H9 (cell line): ENCODE measurements at regions not wholly inside any gene's neighbourhood (a gene's known extent, or its start where the extent isn't known, plus 50 kb on each side); places are given as distances from the start of the nearest gene placed in this dataset.
A peak's percentile ranks its signal among the peaks of the same experiment; 100 is the strongest.

Experiments
- DNase-seq: peaks from one replicate; pipeline ENCODE4 v3.0.0-alpha.2; 2017
- H2AFZ ChIP-seq: one replicate; pipeline ENCODE4 v1.6.1; 2013; ENCODE audit warnings: mild to moderate bottlenecking, low read length, control low read depth, moderate library complexity
- H2AK5ac ChIP-seq: 2 replicates; pipeline ENCODE4 v1.6.1; 2013; ENCODE audit warnings: low read length, control low read depth, mixed read lengths; ENCODE audit not compliant: insufficient read length
- H2BK120ac ChIP-seq: one replicate; pipeline ENCODE4 v1.6.1; 2013; ENCODE audit warnings: low read depth, mild to moderate bottlenecking, low read length, control low read depth, inconsistent platforms; ENCODE audit not compliant: poor library complexity, severe bottlenecking
- H2BK12ac ChIP-seq: 2 replicates; pipeline ENCODE4 v1.6.1; 2013; ENCODE audit warnings: low read length, control low read depth, mixed read lengths, low read depth; ENCODE audit not compliant: insufficient read length
- H2BK15ac ChIP-seq: 2 replicates; pipeline ENCODE4 v1.6.1; 2013; ENCODE audit warnings: low read depth, low read length, control low read depth
- H2BK20ac ChIP-seq: one replicate; pipeline ENCODE4 v1.6.1; 2013; ENCODE audit warnings: low read depth, mild to moderate bottlenecking, low read length, control low read depth, inconsistent platforms; ENCODE audit not compliant: poor library complexity, severe bottlenecking
- H2BK5ac ChIP-seq: 2 replicates; pipeline ENCODE4 v1.6.1; 2013; ENCODE audit warnings: low read length, control low read depth, mixed read lengths; ENCODE audit not compliant: insufficient read length
- H3K14ac ChIP-seq: 2 replicates; pipeline ENCODE4 v1.6.1; 2013; ENCODE audit warnings: low read length, control low read depth; ENCODE audit not compliant: insufficient read depth
- H3K18ac ChIP-seq: 2 replicates; pipeline ENCODE4 v1.6.1; 2013; ENCODE audit warnings: low read depth, mild to moderate bottlenecking, mixed read lengths, low read length, control low read depth; ENCODE audit not compliant: insufficient read length
- H3K23ac ChIP-seq: 2 replicates; pipeline ENCODE4 v1.6.1; 2013; ENCODE audit warnings: low read length, control low read depth, mixed read lengths, low read depth; ENCODE audit not compliant: insufficient read length
- H3K23me2 ChIP-seq: 2 replicates; pipeline ENCODE4 v1.6.1; 2013; ENCODE audit warnings: low read depth, mild to moderate bottlenecking, mixed read lengths, low read length, control low read depth; ENCODE audit not compliant: insufficient read length, poor library complexity, severe bottlenecking
- H3K27ac ChIP-seq: 2 replicates; pipeline ENCODE4 v1.5.1; 2013; ENCODE audit warnings: low read length, control low read depth, mixed read lengths, low read depth; ENCODE audit not compliant: insufficient read length
- H3K27me3 ChIP-seq: 2 replicates; pipeline ENCODE4 v1.6.1; 2013; ENCODE audit warnings: low read length, control low read depth, inconsistent platforms; ENCODE audit not compliant: insufficient read depth
- H3K4ac ChIP-seq: 2 replicates; pipeline ENCODE4 v1.6.1; 2013; ENCODE audit warnings: low read depth, mild to moderate bottlenecking, control low read depth, inconsistent platforms, low read length, moderate library complexity
- H3K4me1 ChIP-seq: 2 replicates; pipeline ENCODE4 v1.6.1; 2013; ENCODE audit warnings: low read length, control low read depth, inconsistent platforms; ENCODE audit not compliant: insufficient read depth
- H3K4me2 ChIP-seq: 2 replicates; pipeline ENCODE4 v1.6.1; 2013; ENCODE audit warnings: low read length, control low read depth, mixed read lengths; ENCODE audit not compliant: insufficient read length, insufficient read depth
- H3K56ac ChIP-seq: 2 replicates; pipeline ENCODE4 v1.6.1; 2013; ENCODE audit warnings: low read depth, mild to moderate bottlenecking, mixed read lengths, low read length, control low read depth; ENCODE audit not compliant: insufficient read length
- H3K79me1 ChIP-seq: 2 replicates; pipeline ENCODE4 v1.6.1; 2013; ENCODE audit warnings: low read depth, mild to moderate bottlenecking, moderate library complexity, low read length, control low read depth, inconsistent platforms; ENCODE audit not compliant: insufficient read depth, poor library complexity, severe bottlenecking
- H3K79me2 ChIP-seq: 2 replicates; pipeline ENCODE4 v1.6.1; 2013; ENCODE audit warnings: low read length, control low read depth, inconsistent platforms; ENCODE audit not compliant: insufficient read depth
- H3K9ac ChIP-seq: 2 replicates; pipeline ENCODE4 v1.6.1; 2013; ENCODE audit warnings: low read length, control low read depth, mixed read lengths; ENCODE audit not compliant: insufficient read length; ENCODE audit errors: extremely low read depth
- H3K9me3 ChIP-seq: one replicate; pipeline ENCODE4 v1.6.1; 2013; ENCODE audit warnings: low read depth, low read length, inconsistent platforms; ENCODE audit not compliant: control insufficient read depth
- H3T11ph ChIP-seq: one replicate; pipeline ENCODE4 v1.6.1; 2013; ENCODE audit warnings: mild to moderate bottlenecking, low read length, control low read depth, inconsistent platforms
- H4K20me1 ChIP-seq: one replicate; pipeline ENCODE4 v1.6.1; 2013; ENCODE audit not compliant: control insufficient read depth, insufficient read length, insufficient read depth
- H4K5ac ChIP-seq: 2 replicates; pipeline ENCODE4 v1.6.1; 2013; ENCODE audit warnings: low read depth, mild to moderate bottlenecking, mixed read lengths, low read length, control low read depth; ENCODE audit not compliant: insufficient read length
- H4K8ac ChIP-seq: replicated peaks from 2 replicates; pipeline ENCODE4 v1.6.1; 2013; ENCODE audit warnings: low read length, control low read depth, mixed read lengths, low read depth; ENCODE audit not compliant: insufficient read length
- H4K91ac ChIP-seq: 2 replicates; pipeline ENCODE4 v1.6.1; 2013; ENCODE audit warnings: low read depth, mild to moderate bottlenecking, moderate library complexity, mixed read lengths, low read length, control low read depth; ENCODE audit not compliant: insufficient read length
- H3K27ac Mint-ChIP-seq, 3 experiments: 2 replicates in 2 of 3; 3 replicates in 1 of 3; pipeline ENCODE4 v1.8.0; 2020 to 2021; ENCODE audit warnings: mixed read lengths in 3 of 3, mild to moderate bottlenecking in 1 of 3, moderate library complexity in 1 of 3
- H3K27me3 Mint-ChIP-seq: 2 replicates; pipeline ENCODE4 v1.8.0; 2021; ENCODE audit warnings: low read depth, mild to moderate bottlenecking, moderate library complexity, mixed read lengths
- H3K36me3 Mint-ChIP-seq, 3 experiments: 2 replicates in 2 of 3; 3 replicates in 1 of 3; pipeline ENCODE4 v1.8.0; 2020 to 2021; ENCODE audit warnings: low read depth in 3 of 3, mixed read lengths in 3 of 3; ENCODE audit not compliant: insufficient read depth in 1 of 3
- H3K4me1 Mint-ChIP-seq, 2 experiments: 2 replicates each; pipeline ENCODE4 v1.8.0; 2020; ENCODE audit warnings: mixed read lengths in 2 of 2
- H3K4me3 Mint-ChIP-seq, 2 experiments: 2 replicates in 1 of 2; 3 replicates in 1 of 2; pipeline ENCODE4 v1.8.0; 2020 to 2021; ENCODE audit warnings: mild to moderate bottlenecking in 2 of 2, mixed read lengths in 2 of 2, moderate library complexity in 1 of 2
- H3K9me3 Mint-ChIP-seq, 2 experiments: 2 replicates in 1 of 2; 3 replicates in 1 of 2; pipeline ENCODE4 v1.8.0; 2020; ENCODE audit warnings: mild to moderate bottlenecking in 2 of 2, mixed read lengths in 2 of 2, moderate library complexity in 1 of 2
- WGBS: extraction: QIAGEN DNeasy Blood & Tissue Kit; methylation state at CpG from one replicate; pipeline ENCODE4 v1.1.7; 2013; ENCODE audit warnings: missing lambda C conversion rate, low lambda C conversion rate, mixed read lengths; ENCODE audit not compliant: insufficient read length; ENCODE audit errors: extremely low coverage; 5-methylcytosine and 5-hydroxymethylcytosine counted together
- TF ChIP-seq, protein P1 (sequence below): fragments of 200-600 bp; sonication (generic); conservative IDR thresholded peaks from 3 replicates; pipeline ENCODE4 v1.8.0; 2021; ENCODE audit warnings: antibody characterized with exemption, mild to moderate bottlenecking

DNA sequence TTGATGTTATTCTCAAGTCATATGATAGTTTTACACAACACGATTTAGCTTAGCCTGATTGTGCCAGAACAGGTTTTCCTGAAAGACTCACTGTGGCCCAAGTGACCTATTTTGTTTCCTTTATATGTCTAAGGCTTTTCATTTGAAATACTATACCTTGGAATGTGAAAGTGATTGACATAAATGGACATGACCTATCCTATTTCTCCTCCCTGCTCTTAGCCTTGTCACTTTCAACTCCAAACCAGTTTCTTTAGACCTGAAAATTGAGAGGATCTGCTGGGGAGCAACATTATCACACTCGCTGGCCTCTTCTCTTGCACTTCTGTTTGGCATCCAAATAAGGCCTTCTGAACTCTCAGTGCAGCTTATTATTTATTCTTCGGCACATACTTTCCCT is 496.8 kb downstream of the MAT2B start:
- H3K23me2 ChIP-seq, result no peaks in the 10 kb centered on the region
- peaks cover 0 to 3% (median 0%) of the 10 kb centered on the region in 3 experiments; a peak in 1 of 7 replicates for H3K36me3 Mint-ChIP-seq
- no peak overlapping the region for H3K27ac ChIP-seq
- H3K23ac ChIP-seq, result no peak overlapping the region
- H2AK5ac ChIP-seq, result no peak overlapping the region
- no peak overlapping the region for H3K14ac ChIP-seq
- no peaks in the 10 kb centered on the region for H4K20me1 ChIP-seq
- TF ChIP-seq, protein P1, sequence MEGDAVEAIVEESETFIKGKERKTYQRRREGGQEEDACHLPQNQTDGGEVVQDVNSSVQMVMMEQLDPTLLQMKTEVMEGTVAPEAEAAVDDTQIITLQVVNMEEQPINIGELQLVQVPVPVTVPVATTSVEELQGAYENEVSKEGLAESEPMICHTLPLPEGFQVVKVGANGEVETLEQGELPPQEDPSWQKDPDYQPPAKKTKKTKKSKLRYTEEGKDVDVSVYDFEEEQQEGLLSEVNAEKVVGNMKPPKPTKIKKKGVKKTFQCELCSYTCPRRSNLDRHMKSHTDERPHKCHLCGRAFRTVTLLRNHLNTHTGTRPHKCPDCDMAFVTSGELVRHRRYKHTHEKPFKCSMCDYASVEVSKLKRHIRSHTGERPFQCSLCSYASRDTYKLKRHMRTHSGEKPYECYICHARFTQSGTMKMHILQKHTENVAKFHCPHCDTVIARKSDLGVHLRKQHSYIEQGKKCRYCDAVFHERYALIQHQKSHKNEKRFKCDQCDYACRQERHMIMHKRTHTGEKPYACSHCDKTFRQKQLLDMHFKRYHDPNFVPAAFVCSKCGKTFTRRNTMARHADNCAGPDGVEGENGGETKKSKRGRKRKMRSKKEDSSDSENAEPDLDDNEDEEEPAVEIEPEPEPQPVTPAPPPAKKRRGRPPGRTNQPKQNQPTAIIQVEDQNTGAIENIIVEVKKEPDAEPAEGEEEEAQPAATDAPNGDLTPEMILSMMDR, result no peak
- no peaks in the 10 kb centered on the region for H3K79me1 ChIP-seq
- H3K9me3 Mint-ChIP-seq, result peaks cover 1 to 2% of the 10 kb centered on the region in 2 experiments; a peak in 3 of 5 replicates
- H2BK12ac ChIP-seq, result no peak overlapping the region
- no peak overlapping the region for H3K56ac ChIP-seq
- peak overlapping the region in 1 of 3 experiments; percentile 22; a peak in 2 of 7 replicates for H3K27ac Mint-ChIP-seq
- no peaks in the 10 kb centered on the region for H3K27me3 ChIP-seq
- no peak overlapping the region for H3K9ac ChIP-seq
- no peak overlapping the region for H3T11ph ChIP-seq
- no peaks in the 10 kb centered on the region for H3K27me3 Mint-ChIP-seq
- H4K8ac ChIP-seq, result no peak overlapping the region
- no peaks in the 10 kb centered on the region for H3K79me2 ChIP-seq
- no peak overlapping the region for H3K18ac ChIP-seq
- H3K4me2 ChIP-seq, result no peak overlapping the region
- H2BK5ac ChIP-seq, result no peak overlapping the region
- H4K91ac ChIP-seq, result no peak overlapping the region
- H3K4me1 Mint-ChIP-seq, result peaks cover 5% of the 10 kb centered on the region in 2 experiments; a peak in 3 of 4 replicates
- H2AFZ ChIP-seq, result no peak overlapping the region
- no peak overlapping the region for H2BK15ac ChIP-seq
- WGBS, result no CpG with 5 or more reads among the region's 3 CpGs
- H2BK20ac ChIP-seq, result no peak overlapping the region
- H3K4ac ChIP-seq, result no peak overlapping the region
- no peak overlapping the region for H4K5ac ChIP-seq
- H3K4me3 Mint-ChIP-seq, result no peak overlapping the region
- H3K4me1 ChIP-seq, result no peaks in the 10 kb centered on the region; the same call in 1 of the 2 replicates
- no peak overlapping the region for H2BK120ac ChIP-seq
- no peak for DNase-seq
- H3K9me3 ChIP-seq, result no peaks in the 10 kb centered on the region
